ENCODE measurements at regions not wholly inside any gene's neighbourhood (a gene's known extent, or its start where the extent isn't known, plus 50 kb on each side); places are given as distances from the start of the nearest gene placed in this dataset.

DNA sequence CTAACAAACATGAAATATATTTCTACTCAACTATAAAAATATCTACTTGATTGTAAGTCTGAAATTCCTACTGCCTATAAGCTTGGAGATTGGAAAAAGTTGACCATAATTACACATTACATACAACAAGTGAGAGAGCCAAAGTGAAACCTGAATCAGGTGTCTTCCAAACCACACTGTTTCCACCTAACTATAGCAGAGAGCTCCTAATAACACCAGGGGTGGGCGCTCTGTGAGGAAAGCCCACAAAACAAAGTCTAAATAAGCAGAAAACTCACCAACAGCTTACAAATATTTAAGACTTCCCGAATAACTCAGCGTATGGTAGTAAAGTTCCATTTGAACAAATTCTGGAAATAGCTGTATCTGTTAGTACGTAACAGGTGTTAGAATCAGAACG is 119.9 kb downstream of the GPR37 start:
- no peaks in the 10 kb centered on the region for H3K36me3 ChIP-seq
- WGBS, 2 donors = 82 to 91% methylated on average over 5 of the region's 5 CpGs
- intact Hi-C loops (cut with DNase I) = no loop called here
- FAIRE-seq (no peak), ATAC-seq (no peak), DNase-seq (no peak)
- no peak overlapping the region for H3K27ac ChIP-seq
- H3K27me3 ChIP-seq = no peaks in the 10 kb centered on the region
- H3K4me1 ChIP-seq = no peaks in the 10 kb centered on the region
- no peaks in the 10 kb centered on the region for H3K9me3 ChIP-seq
- TF ChIP-seq, protein P1, sequence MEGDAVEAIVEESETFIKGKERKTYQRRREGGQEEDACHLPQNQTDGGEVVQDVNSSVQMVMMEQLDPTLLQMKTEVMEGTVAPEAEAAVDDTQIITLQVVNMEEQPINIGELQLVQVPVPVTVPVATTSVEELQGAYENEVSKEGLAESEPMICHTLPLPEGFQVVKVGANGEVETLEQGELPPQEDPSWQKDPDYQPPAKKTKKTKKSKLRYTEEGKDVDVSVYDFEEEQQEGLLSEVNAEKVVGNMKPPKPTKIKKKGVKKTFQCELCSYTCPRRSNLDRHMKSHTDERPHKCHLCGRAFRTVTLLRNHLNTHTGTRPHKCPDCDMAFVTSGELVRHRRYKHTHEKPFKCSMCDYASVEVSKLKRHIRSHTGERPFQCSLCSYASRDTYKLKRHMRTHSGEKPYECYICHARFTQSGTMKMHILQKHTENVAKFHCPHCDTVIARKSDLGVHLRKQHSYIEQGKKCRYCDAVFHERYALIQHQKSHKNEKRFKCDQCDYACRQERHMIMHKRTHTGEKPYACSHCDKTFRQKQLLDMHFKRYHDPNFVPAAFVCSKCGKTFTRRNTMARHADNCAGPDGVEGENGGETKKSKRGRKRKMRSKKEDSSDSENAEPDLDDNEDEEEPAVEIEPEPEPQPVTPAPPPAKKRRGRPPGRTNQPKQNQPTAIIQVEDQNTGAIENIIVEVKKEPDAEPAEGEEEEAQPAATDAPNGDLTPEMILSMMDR (IDR thresholded peaks at IDR 0.05) = no peak
- no peak overlapping the region for H3K4me3 ChIP-seq

DNA sequence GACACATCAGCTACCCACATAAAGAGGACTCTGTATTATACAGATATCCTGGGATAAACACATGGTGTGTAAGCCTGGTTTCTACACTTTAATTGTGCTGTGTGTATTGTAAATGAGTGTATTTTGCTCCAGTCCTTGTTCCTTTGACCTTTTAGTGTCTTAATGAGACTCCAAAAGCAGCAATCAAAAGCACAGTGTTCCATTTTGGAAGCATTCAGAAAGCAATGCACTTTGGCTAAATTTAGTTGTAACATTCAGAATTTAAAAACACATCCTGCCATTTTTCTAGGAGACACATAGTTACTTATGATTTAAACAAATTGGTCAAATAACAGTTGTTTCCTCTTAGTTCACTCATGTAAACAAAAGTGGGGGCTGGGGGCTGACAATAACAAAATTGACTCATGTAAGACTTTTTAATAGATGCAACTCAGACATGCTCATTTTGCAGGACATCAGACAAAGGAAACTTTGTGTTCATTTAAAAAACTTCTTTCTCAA is 122.2 kb downstream of the GPR37 start:
- TF ChIP-seq, protein P1 (IDR thresholded peaks at IDR 0.05) = no peak
- ATAC-seq = no peak
- no peak for FAIRE-seq
- Histone ChIP-seq H3K36me3 (no peaks in the 10 kb centered on the region), H3K4me3 (no peak overlapping the region), H3K9me3 (no peaks in the 10 kb centered on the region), H3K27ac (no peak overlapping the region), H3K4me1 (no peaks in the 10 kb centered on the region), H3K27me3 (no peaks in the 10 kb centered on the region)
- intact Hi-C loops (cut with DNase I) = no loop called here
- no peak for DNase-seq

DNA sequence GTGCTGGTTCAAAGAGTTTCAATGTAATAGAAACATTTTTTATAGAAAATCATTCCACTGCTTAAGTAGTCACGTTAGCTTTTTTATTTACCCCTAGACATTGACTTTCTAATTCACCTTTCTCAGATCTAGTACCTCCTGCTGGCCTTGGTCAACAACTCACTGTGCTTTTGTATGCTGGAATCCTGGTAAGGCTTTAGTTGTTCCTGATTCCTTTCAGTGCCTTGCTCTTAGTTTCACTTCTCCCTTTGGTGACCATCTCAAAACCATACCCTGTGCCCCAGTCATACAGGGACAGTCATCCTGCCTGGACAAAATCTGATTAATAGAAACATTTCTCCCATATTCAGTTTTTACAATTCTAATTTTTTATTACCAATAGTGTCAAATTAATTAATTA is 130.2 kb downstream of the GPR37 start:
- Histone ChIP-seq H3K4me3 (no peak overlapping the region), H3K36me3 (no peaks in the 10 kb centered on the region), H3K27me3 (no peaks in the 10 kb centered on the region), H3K4me1 (no peaks in the 10 kb centered on the region), H3K27ac (no peak overlapping the region), H3K9me3 (no peaks in the 10 kb centered on the region)
- TF ChIP-seq, protein P1 (IDR thresholded peaks at IDR 0.05) = no peak
- FAIRE-seq = no peak
- ATAC-seq = no peak
- intact Hi-C loops (cut with DNase I) = no loop called here
- DNase-seq = no peak
- 26 to 31% methylated on average over 1 of the region's 1 CpG for WGBS, 2 donors

DNA sequence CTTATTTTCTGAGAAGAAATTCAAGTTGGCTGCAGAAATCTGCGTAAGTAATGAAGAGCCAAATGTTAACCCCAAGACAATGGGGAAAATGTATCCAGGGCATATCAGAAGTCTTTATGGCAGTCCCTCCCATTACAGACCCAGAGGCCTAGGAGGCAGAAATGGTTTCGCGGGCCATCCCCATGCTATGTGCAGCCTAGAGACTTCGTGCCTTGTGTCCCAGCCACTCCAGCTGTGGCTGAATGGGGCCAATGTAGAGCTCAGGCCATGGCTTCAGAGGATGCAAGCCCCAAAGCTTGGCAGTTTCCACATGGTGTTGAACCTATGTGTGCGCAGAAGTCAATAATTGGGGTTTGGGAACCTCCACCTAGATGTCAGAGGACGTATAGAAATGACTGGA is 131.9 kb downstream of the GPR37 start:
- H3K27ac ChIP-seq = no peak overlapping the region
- no peaks in the 10 kb centered on the region for H3K9me3 ChIP-seq
- no peaks in the 10 kb centered on the region for H3K27me3 ChIP-seq
- intact Hi-C loops (cut with DNase I) = no loop called here
- no peaks in the 10 kb centered on the region for H3K4me1 ChIP-seq
- FAIRE-seq = no peak
- DNase-seq = no peak
- H3K36me3 ChIP-seq = no peaks in the 10 kb centered on the region
- ATAC-seq = no peak
- TF ChIP-seq, protein P1 (IDR thresholded peaks at IDR 0.05) = no peak
- WGBS, 2 donors = 74 to 77% methylated on average over 6 of the region's 6 CpGs
- no peak overlapping the region for H3K4me3 ChIP-seq

DNA sequence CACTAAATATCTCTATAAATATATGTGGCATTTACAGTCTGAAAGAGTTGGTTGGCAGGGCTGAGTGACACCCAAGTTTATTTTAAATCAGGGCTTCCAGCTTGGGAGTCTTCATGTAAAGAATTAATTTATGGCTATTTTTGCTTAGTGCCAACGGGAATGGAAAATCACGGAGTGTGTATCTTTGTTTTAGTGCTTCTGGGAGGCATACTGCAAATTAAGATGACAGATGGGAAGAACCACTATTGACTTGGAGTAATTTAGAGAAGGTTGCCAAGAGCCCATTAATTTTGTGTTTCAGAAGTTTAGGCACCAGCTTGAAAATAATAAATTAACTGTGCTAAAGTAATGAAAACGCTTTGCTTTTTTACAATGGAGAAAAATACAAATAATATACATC is 135.2 kb downstream of the GPR37 start:
- Histone ChIP-seq H3K27me3 (no peaks in the 10 kb centered on the region), H3K36me3 (no peaks in the 10 kb centered on the region), H3K4me1 (no peaks in the 10 kb centered on the region), H3K27ac (no peak overlapping the region), H3K9me3 (no peaks in the 10 kb centered on the region), H3K4me3 (no peak overlapping the region)
- WGBS, 2 donors = 29 to 48% methylated on average over 3 of the region's 3 CpGs
- TF ChIP-seq, protein P1 (IDR thresholded peaks at IDR 0.05) = no peak
- intact Hi-C loops (cut with DNase I) = no loop called here
- ATAC-seq (peak in 2 of 4 donors; percentile 48 to 73), FAIRE-seq (no peak), DNase-seq (no peak)

Measured in pancreas (tissue), 10 donors.